ENCODE measurements at regions not wholly inside any gene's neighbourhood (a gene's known extent, or its start where the extent isn't known, plus 50 kb on each side); places are given as distances from the start of the nearest gene placed in this dataset.

DNA sequence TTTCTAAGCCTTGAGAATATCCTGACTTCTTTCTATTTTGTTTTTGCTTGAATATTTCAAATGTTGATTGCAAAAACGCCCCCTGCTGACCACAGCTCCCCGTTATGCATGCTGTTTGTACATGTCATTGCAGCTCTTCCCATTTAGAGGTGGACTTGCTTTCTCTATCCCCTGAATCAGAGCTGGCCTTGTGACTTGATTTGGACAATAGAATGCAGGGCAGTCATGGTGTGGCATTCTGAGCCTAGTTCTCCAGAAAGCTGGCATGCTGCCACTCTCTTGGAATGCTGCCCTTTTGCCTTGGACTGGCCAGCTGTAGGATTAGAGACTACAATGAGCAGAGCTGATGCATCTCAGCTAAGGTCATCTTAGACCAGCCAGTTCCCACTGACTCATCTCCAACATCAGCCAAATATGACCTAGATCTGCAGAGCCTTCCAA lies 1561.5 kb downstream of the MRPL39 start:
- no peaks in the 10 kb centered on the region for H3K36me3 ChIP-seq (ENCODE audit: control insufficient read depth in 4 of 4, insufficient read depth in 3 of 4, low read depth in 1 of 4, low read length in 3 of 4)
- DNase-seq (ENCODE audit: low spot score): no peak
- TF ChIP-seq SP1 (IDR thresholded peaks at IDR 0.05): no peak
- TF ChIP-seq, protein P1, sequence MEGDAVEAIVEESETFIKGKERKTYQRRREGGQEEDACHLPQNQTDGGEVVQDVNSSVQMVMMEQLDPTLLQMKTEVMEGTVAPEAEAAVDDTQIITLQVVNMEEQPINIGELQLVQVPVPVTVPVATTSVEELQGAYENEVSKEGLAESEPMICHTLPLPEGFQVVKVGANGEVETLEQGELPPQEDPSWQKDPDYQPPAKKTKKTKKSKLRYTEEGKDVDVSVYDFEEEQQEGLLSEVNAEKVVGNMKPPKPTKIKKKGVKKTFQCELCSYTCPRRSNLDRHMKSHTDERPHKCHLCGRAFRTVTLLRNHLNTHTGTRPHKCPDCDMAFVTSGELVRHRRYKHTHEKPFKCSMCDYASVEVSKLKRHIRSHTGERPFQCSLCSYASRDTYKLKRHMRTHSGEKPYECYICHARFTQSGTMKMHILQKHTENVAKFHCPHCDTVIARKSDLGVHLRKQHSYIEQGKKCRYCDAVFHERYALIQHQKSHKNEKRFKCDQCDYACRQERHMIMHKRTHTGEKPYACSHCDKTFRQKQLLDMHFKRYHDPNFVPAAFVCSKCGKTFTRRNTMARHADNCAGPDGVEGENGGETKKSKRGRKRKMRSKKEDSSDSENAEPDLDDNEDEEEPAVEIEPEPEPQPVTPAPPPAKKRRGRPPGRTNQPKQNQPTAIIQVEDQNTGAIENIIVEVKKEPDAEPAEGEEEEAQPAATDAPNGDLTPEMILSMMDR (IDR thresholded peaks at IDR 0.05; ENCODE audit: low read depth, low read length, missing input control): peak; percentile 8
- no peak for TF ChIP-seq RXRA (IDR thresholded peaks at IDR 0.05)

GRCh38 chr21:24045373-24045772 lies 1561.9 kb downstream of the MRPL39 start:
- no peaks in the 10 kb centered on the region for H3K36me3 ChIP-seq (ENCODE audit: control insufficient read depth in 4 of 4, insufficient read depth in 3 of 4, low read depth in 1 of 4, low read length in 3 of 4)
- no peak for DNase-seq (ENCODE audit: low spot score)
- H3K27ac ChIP-seq (ENCODE audit: low read depth in 1 of 2, low read length in 2 of 2): no peak overlapping the region
- peaks cover 0 to 4% (median 0%) of the 10 kb centered on the region in 4 donors for H3K27me3 ChIP-seq (ENCODE audit: control insufficient read depth in 4 of 4, insufficient read depth in 4 of 4, low read length in 3 of 4)
- TF ChIP-seq GABPA (IDR thresholded peaks at IDR 0.05 in 1 of 2, conservative IDR thresholded peaks at IDR 0.05 in 1 of 2) (no peak), RAD21 (IDR thresholded peaks at IDR 0.05) (no peak), HNF4G (IDR thresholded peaks at IDR 0.05) (no peak), FOXA2 (IDR thresholded peaks at IDR 0.05) (no peak), REST (IDR thresholded peaks at IDR 0.05) (no peak), JUND (IDR thresholded peaks at IDR 0.05) (no peak), RXRA (IDR thresholded peaks at IDR 0.05) (no peak), HNF4A (conservative IDR thresholded peaks at IDR 0.05) (no peak), TAF1 (conservative IDR thresholded peaks at IDR 0.05) (no peak), ZBTB33 (IDR thresholded peaks at IDR 0.05) (no peak), NR2F2 (IDR thresholded peaks at IDR 0.05) (no peak), MAX (IDR thresholded peaks at IDR 0.05) (no peak), ATF3 (IDR thresholded peaks at IDR 0.05) (no peak)
- TF ChIP-seq, protein P1 (IDR thresholded peaks at IDR 0.05; ENCODE audit: low read depth, low read length, missing input control): no peak
- WGBS: 53% methylated on average over 4 of the region's 4 CpGs
- no peak overlapping the region for H3K4me3 ChIP-seq (ENCODE audit: low read depth in 1 of 3, low read length in 3 of 3)
- H3K4me1 ChIP-seq (ENCODE audit: control insufficient read depth in 4 of 4, insufficient read depth in 4 of 4, low read length in 3 of 4): no peaks in the 10 kb centered on the region
- H3K9ac ChIP-seq (ENCODE audit: low read depth in 1 of 2, low read length in 2 of 2): no peak overlapping the region
- no peaks in the 10 kb centered on the region for H3K9me3 ChIP-seq (ENCODE audit: control insufficient read depth in 4 of 4, low read length in 3 of 4)

More for the DNA sequence above, 1561.5 kb downstream of the MRPL39 start:
- WGBS: 5% methylated on average over 2 of the region's 2 CpGs
- Histone ChIP-seq H3K27ac (ENCODE audit: low read depth in 1 of 2, low read length in 2 of 2) (no peak overlapping the region), H3K4me3 (ENCODE audit: low read depth in 1 of 3, low read length in 3 of 3) (no peak overlapping the region), H3K9me3 (ENCODE audit: control insufficient read depth in 4 of 4, low read length in 3 of 4) (no peaks in the 10 kb centered on the region), H3K27me3 (ENCODE audit: control insufficient read depth in 4 of 4, insufficient read depth in 4 of 4, low read length in 3 of 4) (peaks cover 0 to 4% (median 0%) of the 10 kb centered on the region in 4 donors), H3K9ac (ENCODE audit: low read depth in 1 of 2, low read length in 2 of 2) (no peak overlapping the region), H3K4me1 (ENCODE audit: control insufficient read depth in 4 of 4, insufficient read depth in 4 of 4, low read length in 3 of 4) (no peaks in the 10 kb centered on the region)
